ENCODE measurements at regions not wholly inside any gene's neighbourhood (a gene's known extent, or its start where the extent isn't known, plus 50 kb on each side); places are given as distances from the start of the nearest gene placed in this dataset.

DNA sequence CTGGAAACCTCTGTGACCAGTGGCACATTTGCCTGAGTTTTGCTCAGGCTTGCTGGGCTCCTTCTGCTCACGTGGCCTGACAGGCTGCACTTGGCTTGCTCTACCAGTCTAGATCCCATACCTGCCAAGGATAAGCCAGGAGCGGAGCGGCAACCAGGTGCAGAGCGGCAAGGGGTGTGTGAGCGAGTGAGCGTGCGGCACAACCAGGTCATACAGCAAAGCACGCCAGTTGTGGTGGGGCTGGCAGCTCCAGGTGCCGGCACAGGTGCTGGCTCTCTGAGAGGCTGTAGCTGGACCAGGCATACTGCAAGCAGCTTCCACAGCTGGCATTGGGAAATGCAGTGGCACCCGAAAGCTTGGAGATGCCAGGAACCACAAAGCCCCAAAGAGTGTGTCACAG is 1495.1 kb downstream of the PCDH7 start:
- no peaks in the 10 kb centered on the region for H3K4me1 Mint-ChIP-seq (ENCODE audit: insufficient read depth, unreplicated experiment)
- no peak for DNase-seq (ENCODE audit: unreplicated experiment)
- ChIA-PET CTCF (no interaction called here), POLR2A (no interaction called here)
- BruUV-seq (replicated peaks) = no TSS peak
- no peaks in the 10 kb centered on the region for H3K27me3 Mint-ChIP-seq (ENCODE audit: insufficient read depth, unreplicated experiment)
- no peak overlapping the region for H3K4me3 Mint-ChIP-seq (ENCODE audit: unreplicated experiment)
- H3K9me3 Mint-ChIP-seq (ENCODE audit: unreplicated experiment) = peaks cover 6% of the 10 kb centered on the region
- intact Hi-C loops (cut with micrococcal nuclease) = no loop called here
- no peaks in the 10 kb centered on the region for H3K36me3 Mint-ChIP-seq (ENCODE audit: insufficient read depth, unreplicated experiment)
- H3K27ac Mint-ChIP-seq (ENCODE audit: low read depth, unreplicated experiment) = no peak overlapping the region
- TF ChIP-seq, protein P1, sequence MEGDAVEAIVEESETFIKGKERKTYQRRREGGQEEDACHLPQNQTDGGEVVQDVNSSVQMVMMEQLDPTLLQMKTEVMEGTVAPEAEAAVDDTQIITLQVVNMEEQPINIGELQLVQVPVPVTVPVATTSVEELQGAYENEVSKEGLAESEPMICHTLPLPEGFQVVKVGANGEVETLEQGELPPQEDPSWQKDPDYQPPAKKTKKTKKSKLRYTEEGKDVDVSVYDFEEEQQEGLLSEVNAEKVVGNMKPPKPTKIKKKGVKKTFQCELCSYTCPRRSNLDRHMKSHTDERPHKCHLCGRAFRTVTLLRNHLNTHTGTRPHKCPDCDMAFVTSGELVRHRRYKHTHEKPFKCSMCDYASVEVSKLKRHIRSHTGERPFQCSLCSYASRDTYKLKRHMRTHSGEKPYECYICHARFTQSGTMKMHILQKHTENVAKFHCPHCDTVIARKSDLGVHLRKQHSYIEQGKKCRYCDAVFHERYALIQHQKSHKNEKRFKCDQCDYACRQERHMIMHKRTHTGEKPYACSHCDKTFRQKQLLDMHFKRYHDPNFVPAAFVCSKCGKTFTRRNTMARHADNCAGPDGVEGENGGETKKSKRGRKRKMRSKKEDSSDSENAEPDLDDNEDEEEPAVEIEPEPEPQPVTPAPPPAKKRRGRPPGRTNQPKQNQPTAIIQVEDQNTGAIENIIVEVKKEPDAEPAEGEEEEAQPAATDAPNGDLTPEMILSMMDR (IDR thresholded peaks at IDR 0.05; ENCODE audit: unreplicated experiment) = no peak

GRCh38 chr4:32216502-32216901 is 1496.3 kb downstream of the PCDH7 start:
- Mint-ChIP-seq H3K27me3 (ENCODE audit: insufficient read depth, unreplicated experiment) (no peaks in the 10 kb centered on the region), H3K9me3 (ENCODE audit: unreplicated experiment) (peaks cover under 1% of the 10 kb centered on the region), H3K4me3 (ENCODE audit: unreplicated experiment) (no peak overlapping the region), H3K27ac (ENCODE audit: low read depth, unreplicated experiment) (no peak overlapping the region), H3K4me1 (ENCODE audit: insufficient read depth, unreplicated experiment) (no peaks in the 10 kb centered on the region), H3K36me3 (ENCODE audit: insufficient read depth, unreplicated experiment) (no peaks in the 10 kb centered on the region)
- intact Hi-C loops (cut with micrococcal nuclease) = no loop called here
- CTCF ChIA-PET = interaction anchor here (1.1 kb wide), 1 partner anchor 845 kb away, joined by 3 read pairs; no protein-coding TSS in a partner anchor
- no TSS peak for BruUV-seq (replicated peaks)
- TF ChIP-seq, protein P1 (IDR thresholded peaks at IDR 0.05; ENCODE audit: unreplicated experiment) = no peak
- POLR2A ChIA-PET = no interaction called here
- no peak for DNase-seq (ENCODE audit: unreplicated experiment)

- H3K27me3 Mint-ChIP-seq (ENCODE audit: insufficient read depth, unreplicated experiment) = no peaks in the 10 kb centered on the region
- H3K36me3 Mint-ChIP-seq (ENCODE audit: insufficient read depth, unreplicated experiment) = no peaks in the 10 kb centered on the region
- CTCF ChIA-PET = interaction anchor here (0.8 kb wide), 1 partner anchor 527 kb away, joined by 3 read pairs; no protein-coding TSS in a partner anchor
- H3K4me3 Mint-ChIP-seq (ENCODE audit: unreplicated experiment) = no peak overlapping the region
- intact Hi-C loops (cut with micrococcal nuclease) = no loop called here
- DNase-seq (ENCODE audit: unreplicated experiment) = no peak
- POLR2A ChIA-PET = no interaction called here
- no peak overlapping the region for H3K27ac Mint-ChIP-seq (ENCODE audit: low read depth, unreplicated experiment)
- H3K9me3 Mint-ChIP-seq (ENCODE audit: unreplicated experiment) = peaks cover 13% of the 10 kb centered on the region
- BruUV-seq (replicated peaks) = no TSS peak
- TF ChIP-seq, protein P1 (IDR thresholded peaks at IDR 0.05; ENCODE audit: unreplicated experiment) = no peak
- no peaks in the 10 kb centered on the region for H3K4me1 Mint-ChIP-seq (ENCODE audit: insufficient read depth, unreplicated experiment)
These were observed 1499.3 kb downstream of the PCDH7 start for GRCh38 chr4:32219306-32220075.

DNA sequence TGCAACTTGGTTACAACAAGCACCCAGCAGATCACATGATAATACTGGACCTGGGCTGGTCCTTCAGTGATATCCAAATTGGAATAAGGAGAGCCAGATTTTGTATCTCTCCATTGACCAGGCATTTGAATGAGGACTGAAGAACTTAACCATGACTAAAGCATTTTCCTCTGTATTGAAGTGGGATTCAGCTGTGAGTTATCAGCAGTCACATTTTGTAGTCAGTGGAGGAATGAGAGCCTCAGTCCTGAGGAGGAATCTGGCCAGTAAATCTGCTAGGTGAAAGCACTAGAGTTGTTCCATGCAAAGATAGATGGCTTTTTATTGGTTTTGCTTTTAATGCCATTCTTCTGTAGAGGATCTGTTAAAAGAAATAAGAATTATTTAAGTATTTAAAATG is 1506.0 kb downstream of the PCDH7 start:
- peaks cover 13% of the 10 kb centered on the region for H3K9me3 Mint-ChIP-seq (ENCODE audit: unreplicated experiment)
- no TSS peak for BruUV-seq (replicated peaks)
- ChIA-PET POLR2A (no interaction called here), CTCF (interaction anchor here (0.5 kb wide), 1 partner anchor 1191 kb away, joined by 3 read pairs; no protein-coding TSS in a partner anchor)
- H3K27ac Mint-ChIP-seq (ENCODE audit: low read depth, unreplicated experiment) = no peak overlapping the region
- intact Hi-C loops (cut with micrococcal nuclease) = no loop called here
- no peak for DNase-seq (ENCODE audit: unreplicated experiment)
- no peak overlapping the region for H3K4me3 Mint-ChIP-seq (ENCODE audit: unreplicated experiment)
- H3K36me3 Mint-ChIP-seq (ENCODE audit: insufficient read depth, unreplicated experiment) = no peaks in the 10 kb centered on the region
- TF ChIP-seq, protein P1 (IDR thresholded peaks at IDR 0.05; ENCODE audit: unreplicated experiment) = no peak
- H3K4me1 Mint-ChIP-seq (ENCODE audit: insufficient read depth, unreplicated experiment) = no peaks in the 10 kb centered on the region
- H3K27me3 Mint-ChIP-seq (ENCODE audit: insufficient read depth, unreplicated experiment) = no peaks in the 10 kb centered on the region

Measured in MCF 10A (cell line).